Aorta (tissue), 5 donors: ENCODE measurements at regions not wholly inside any gene's neighbourhood (a gene's known extent, or its start where the extent isn't known, plus 50 kb on each side); places are given as distances from the start of the nearest gene placed in this dataset.

Experiments used
- ATAC-seq: fragments of 200-7000 bp; cut with Tn5 transposase; one replicate; pipeline ENCODE4 v1.9.1; 2022; ENCODE audit warnings: moderate library complexity; ENCODE audit not compliant: low FRiP score
- DNase-seq, 2 donors: peaks; one replicate each; pipeline ENCODE4 v3.0.0-alpha.2; 2020
- H3K27ac ChIP-seq, 2 donors: one replicate each; pipeline ENCODE4 v1.5.1; 2013; ENCODE audit warnings: low read length in 2 of 2, mild to moderate bottlenecking in 2 of 2, moderate library complexity in 2 of 2, control low read depth in 1 of 2, inconsistent platforms in 1 of 2, low read depth in 1 of 2
- H3K27me3 ChIP-seq, 2 donors: one replicate each; pipeline ENCODE4 v1.6.1; 2013; ENCODE audit warnings: control low read depth in 1 of 2, low read length in 1 of 2, mild to moderate bottlenecking in 1 of 2, moderate library complexity in 1 of 2; ENCODE audit not compliant: insufficient read depth in 2 of 2, control insufficient read depth in 1 of 2
- H3K36me3 ChIP-seq, 2 donors: one replicate each; pipeline ENCODE4 v1.6.1; 2013; ENCODE audit warnings: control low read depth in 1 of 2, low read length in 1 of 2, mild to moderate bottlenecking in 1 of 2; ENCODE audit not compliant: insufficient read depth in 2 of 2, control insufficient read depth in 1 of 2
- H3K4me1 ChIP-seq, 2 donors: one replicate each; pipeline ENCODE4 v1.6.1; 2013; ENCODE audit warnings: low read length in 2 of 2, control low read depth in 1 of 2, mild to moderate bottlenecking in 1 of 2, moderate library complexity in 1 of 2; ENCODE audit not compliant: insufficient read depth in 2 of 2, control insufficient read depth in 1 of 2
- H3K4me3 ChIP-seq, 2 donors: one replicate each; pipeline ENCODE4 v1.5.1; 2013; ENCODE audit warnings: low read length in 2 of 2, control low read depth in 1 of 2, mild to moderate bottlenecking in 1 of 2
- H3K9me3 ChIP-seq: one replicate; pipeline ENCODE4 v1.6.1; 2013; ENCODE audit warnings: mild to moderate bottlenecking, low read length; ENCODE audit not compliant: control insufficient read depth
- WGBS, 2 donors: extraction: QIAGEN DNeasy Blood & Tissue Kit; methylation state at CpG; one replicate each; pipeline ENCODE4 v1.1.7; 2013; 5-methylcytosine and 5-hydroxymethylcytosine counted together
- intact Hi-C, 2 donors: fragments of 100-400 bp; cut with DNase I; formaldehyde crosslinking; loops; one replicate each; pipeline versions ENCODE4 v1.14.2 to v1.15.0; 2022
- donor health status: healthy with polysubstance abuse.
- donor health status: Bipolar disorder and iron deficiency.
- donor health status: DM: no; HTN: no; CAD: no.
- donor health status: DM: no; HTN: no; CAD: no.
- donor health status: DM: yes; HTN: yes; CAD: no.

GRCh38 chr4:179855469-179855868, 2387.7 kb upstream of the TENM3 start:
- intact Hi-C loops: no loop called here
- Histone ChIP-seq H3K9me3 (no peaks in the 10 kb centered on the region), H3K27ac (no peak overlapping the region), H3K4me3 (no peak overlapping the region), H3K36me3 (no peaks in the 10 kb centered on the region), H3K4me1 (no peaks in the 10 kb centered on the region), H3K27me3 (no peaks in the 10 kb centered on the region)
- WGBS, 2 donors: 85 to 86% methylated on average over 3 of the region's 3 CpGs
- DNase-seq (no peak), ATAC-seq (no peak)

GRCh38 chr4:179858221-179858620, 2385.0 kb upstream of the TENM3 start:
- H3K4me3 ChIP-seq: no peak overlapping the region
- intact Hi-C loops: no loop called here
- DNase-seq: no peak

GRCh38 chr4:179867300-179867878, 2375.8 kb upstream of the TENM3 start:
- intact Hi-C loops: loop anchor here in 1 of 2 donors (5.0 kb wide), 1 partner anchor 250 kb away; no protein-coding TSS in a partner anchor
- 30 to 35% methylated on average over 6 of the region's 6 CpGs for WGBS, 2 donors

More at GRCh38 chr4:179858221-179858620, 2385.0 kb upstream of the TENM3 start:
- Histone ChIP-seq H3K27ac (no peak overlapping the region), H3K9me3 (no peaks in the 10 kb centered on the region), H3K36me3 (no peaks in the 10 kb centered on the region), H3K4me1 (no peaks in the 10 kb centered on the region), H3K27me3 (no peaks in the 10 kb centered on the region)
- ATAC-seq: no peak
- 85 to 86% methylated on average over 4 of the region's 4 CpGs for WGBS, 2 donors

GRCh38 chr4:179871726-179872125, 2371.5 kb upstream of the TENM3 start:
- no peak for ATAC-seq
- Histone ChIP-seq H3K36me3 (no peaks in the 10 kb centered on the region), H3K27ac (no peak overlapping the region), H3K4me3 (no peak overlapping the region), H3K4me1 (no peaks in the 10 kb centered on the region), H3K9me3 (no peaks in the 10 kb centered on the region), H3K27me3 (no peaks in the 10 kb centered on the region)
- intact Hi-C loops: no loop called here
- no peak for DNase-seq
- WGBS, 2 donors: 76 to 81% methylated on average over 1 of the region's 1 CpG

More at GRCh38 chr4:179867300-179867878, 2375.8 kb upstream of the TENM3 start:
- H3K36me3 ChIP-seq: no peaks in the 10 kb centered on the region
- DNase-seq: peak in 1 of 2 donors; percentile 42
- H3K4me3 ChIP-seq: no peak overlapping the region
- H3K27me3 ChIP-seq: no peaks in the 10 kb centered on the region
- no peak for ATAC-seq
- no peak overlapping the region for H3K27ac ChIP-seq
- no peaks in the 10 kb centered on the region for H3K9me3 ChIP-seq
- no peaks in the 10 kb centered on the region for H3K4me1 ChIP-seq

- Histone ChIP-seq H3K4me1 (no peaks in the 10 kb centered on the region), H3K36me3 (no peaks in the 10 kb centered on the region), H3K27ac (no peak overlapping the region), H3K4me3 (no peak overlapping the region), H3K9me3 (no peaks in the 10 kb centered on the region), H3K27me3 (no peaks in the 10 kb centered on the region)
- WGBS, 2 donors: 37 to 41% methylated on average over 3 of the region's 3 CpGs
- intact Hi-C loops: no loop called here
- DNase-seq (no peak), ATAC-seq (no peak)
Observed at GRCh38 chr4:179872755-179873154, 2370.4 kb upstream of the TENM3 start.

- WGBS, 2 donors: 55% methylated on average over 3 of the region's 3 CpGs
Observed at GRCh38 chr4:179880756-179881155, 2362.4 kb upstream of the TENM3 start.

GRCh38 chr4:179894066-179894778, 2349.0 kb upstream of the TENM3 start:
- Histone ChIP-seq H3K4me1 (no peaks in the 10 kb centered on the region), H3K4me3 (no peak overlapping the region), H3K9me3 (no peaks in the 10 kb centered on the region), H3K27me3 (no peaks in the 10 kb centered on the region), H3K27ac (no peak overlapping the region), H3K36me3 (no peaks in the 10 kb centered on the region)
- ATAC-seq (no peak), DNase-seq (no peak)
- WGBS, 2 donors: 71 to 72% methylated on average over 3 of the region's 3 CpGs
- intact Hi-C loops: no loop called here

More at GRCh38 chr4:179880756-179881155, 2362.4 kb upstream of the TENM3 start:
- H3K27me3 ChIP-seq: no peaks in the 10 kb centered on the region
- H3K4me3 ChIP-seq: no peak overlapping the region
- H3K36me3 ChIP-seq: no peaks in the 10 kb centered on the region
- DNase-seq (no peak), ATAC-seq (no peak)
- no peaks in the 10 kb centered on the region for H3K4me1 ChIP-seq
- intact Hi-C loops: no loop called here
- H3K27ac ChIP-seq: no peak overlapping the region
- no peaks in the 10 kb centered on the region for H3K9me3 ChIP-seq

- DNase-seq (no peak), ATAC-seq (no peak)
Observed at GRCh38 chr4:179919587-179919986, 2323.6 kb upstream of the TENM3 start.

GRCh38 chr4:179927473-179927872, 2315.7 kb upstream of the TENM3 start:
- 67 to 71% methylated on average over 1 of the region's 1 CpG for WGBS, 2 donors
- intact Hi-C loops: no loop called here

More at GRCh38 chr4:179919587-179919986, 2323.6 kb upstream of the TENM3 start:
- H3K27ac ChIP-seq: no peak overlapping the region
- H3K36me3 ChIP-seq: no peaks in the 10 kb centered on the region
- intact Hi-C loops: no loop called here
- H3K27me3 ChIP-seq: no peaks in the 10 kb centered on the region
- H3K4me1 ChIP-seq: no peaks in the 10 kb centered on the region
- H3K4me3 ChIP-seq: no peak overlapping the region
- no peaks in the 10 kb centered on the region for H3K9me3 ChIP-seq

More at GRCh38 chr4:179927473-179927872, 2315.7 kb upstream of the TENM3 start:
- DNase-seq: no peak
- H3K4me1 ChIP-seq: no peaks in the 10 kb centered on the region
- H3K9me3 ChIP-seq: no peaks in the 10 kb centered on the region
- no peaks in the 10 kb centered on the region for H3K36me3 ChIP-seq
- H3K4me3 ChIP-seq: no peak overlapping the region
- ATAC-seq: no peak
- no peaks in the 10 kb centered on the region for H3K27me3 ChIP-seq
- H3K27ac ChIP-seq: no peak overlapping the region
